ENCODE measurements at regions not wholly inside any gene's neighbourhood (a gene's known extent, or its start where the extent isn't known, plus 50 kb on each side); places are given as distances from the start of the nearest gene placed in this dataset.

GRCh38 chr1:18055156-18055555 lies 52.4 kb upstream of the IGSF21 start:
- TF ChIP-seq TAF1 (IDR thresholded peaks at IDR 0.05; ENCODE audit: borderline replicate concordance, insufficient read depth, low read length) (no peak), POLR2AphosphoS5 (IDR thresholded peaks at IDR 0.05; ENCODE audit: low read depth, low read length) (no peak), REST (IDR thresholded peaks at IDR 0.05; ENCODE audit: insufficient read depth in 1 of 2, low read depth in 2 of 2, low read length in 2 of 2) (no peak), SIN3A (IDR thresholded peaks at IDR 0.05; ENCODE audit: borderline replicate concordance, insufficient read depth, low read length) (no peak)
